Astrocyte of the spinal cord (primary cell): ENCODE measurements at regions not wholly inside any gene's neighbourhood (a gene's known extent, or its start where the extent isn't known, plus 50 kb on each side); places are given as distances from the start of the nearest gene placed in this dataset.
"Not testable (repeated sequence)": the region's sequence is repeated elsewhere in the genome, so short reads cannot be mapped to it uniquely, and the experiment has no call there.

Experiments used
- DNase-seq: peaks from one replicate; pipeline ENCODE4 v3.0.0; 2011; ENCODE audit warnings: low read depth, low spot score
- H3K4me3 ChIP-seq: 2 replicates; pipeline ENCODE4 v1.5.1; 2011; ENCODE audit warnings: low read depth, mild to moderate bottlenecking, low read length, moderate library complexity
- in situ Hi-C: cut with HindIII; loops from 2 replicates; pipeline ENCODE4 v1.10.0; 2017; ENCODE audit warnings: low sequenced_read_pairs
- TF ChIP-seq, protein P1 (sequence below): IDR thresholded peaks from 2 replicates; pipeline ENCODE4 v1.5.1; 2012; ENCODE audit warnings: low read depth, mild to moderate bottlenecking, low read length, inconsistent platforms

GRCh38 chr2:7384773-7385349 is 467.6 kb downstream of the RNF144A start:
- H3K4me3 ChIP-seq: no peak overlapping the region
- no peak for DNase-seq
- in situ Hi-C loops: no loop called here
- TF ChIP-seq, protein P1, sequence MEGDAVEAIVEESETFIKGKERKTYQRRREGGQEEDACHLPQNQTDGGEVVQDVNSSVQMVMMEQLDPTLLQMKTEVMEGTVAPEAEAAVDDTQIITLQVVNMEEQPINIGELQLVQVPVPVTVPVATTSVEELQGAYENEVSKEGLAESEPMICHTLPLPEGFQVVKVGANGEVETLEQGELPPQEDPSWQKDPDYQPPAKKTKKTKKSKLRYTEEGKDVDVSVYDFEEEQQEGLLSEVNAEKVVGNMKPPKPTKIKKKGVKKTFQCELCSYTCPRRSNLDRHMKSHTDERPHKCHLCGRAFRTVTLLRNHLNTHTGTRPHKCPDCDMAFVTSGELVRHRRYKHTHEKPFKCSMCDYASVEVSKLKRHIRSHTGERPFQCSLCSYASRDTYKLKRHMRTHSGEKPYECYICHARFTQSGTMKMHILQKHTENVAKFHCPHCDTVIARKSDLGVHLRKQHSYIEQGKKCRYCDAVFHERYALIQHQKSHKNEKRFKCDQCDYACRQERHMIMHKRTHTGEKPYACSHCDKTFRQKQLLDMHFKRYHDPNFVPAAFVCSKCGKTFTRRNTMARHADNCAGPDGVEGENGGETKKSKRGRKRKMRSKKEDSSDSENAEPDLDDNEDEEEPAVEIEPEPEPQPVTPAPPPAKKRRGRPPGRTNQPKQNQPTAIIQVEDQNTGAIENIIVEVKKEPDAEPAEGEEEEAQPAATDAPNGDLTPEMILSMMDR: no peak

DNA sequence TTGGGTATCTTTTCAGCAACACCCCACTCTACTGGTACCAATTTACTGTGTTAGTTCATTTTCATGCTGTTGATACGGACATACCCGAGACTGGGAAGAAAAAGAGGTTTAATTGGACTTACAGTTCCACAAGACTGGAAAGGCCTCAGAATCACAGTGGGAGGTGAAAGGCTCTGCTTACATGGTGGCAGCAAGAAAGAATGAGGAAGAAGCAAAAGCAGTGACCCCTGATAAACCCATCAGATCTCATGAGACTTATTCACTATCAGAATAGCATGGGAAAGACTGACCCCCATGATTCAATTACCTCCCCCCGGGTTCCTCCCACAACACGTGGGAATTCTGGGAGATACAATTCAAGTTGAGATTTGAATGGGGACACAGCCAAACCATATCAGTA is 473.1 kb downstream of the RNF144A start:
- in situ Hi-C loops, DNase-seq, H3K4me3 ChIP-seq: not testable (repeated sequence)

DNA sequence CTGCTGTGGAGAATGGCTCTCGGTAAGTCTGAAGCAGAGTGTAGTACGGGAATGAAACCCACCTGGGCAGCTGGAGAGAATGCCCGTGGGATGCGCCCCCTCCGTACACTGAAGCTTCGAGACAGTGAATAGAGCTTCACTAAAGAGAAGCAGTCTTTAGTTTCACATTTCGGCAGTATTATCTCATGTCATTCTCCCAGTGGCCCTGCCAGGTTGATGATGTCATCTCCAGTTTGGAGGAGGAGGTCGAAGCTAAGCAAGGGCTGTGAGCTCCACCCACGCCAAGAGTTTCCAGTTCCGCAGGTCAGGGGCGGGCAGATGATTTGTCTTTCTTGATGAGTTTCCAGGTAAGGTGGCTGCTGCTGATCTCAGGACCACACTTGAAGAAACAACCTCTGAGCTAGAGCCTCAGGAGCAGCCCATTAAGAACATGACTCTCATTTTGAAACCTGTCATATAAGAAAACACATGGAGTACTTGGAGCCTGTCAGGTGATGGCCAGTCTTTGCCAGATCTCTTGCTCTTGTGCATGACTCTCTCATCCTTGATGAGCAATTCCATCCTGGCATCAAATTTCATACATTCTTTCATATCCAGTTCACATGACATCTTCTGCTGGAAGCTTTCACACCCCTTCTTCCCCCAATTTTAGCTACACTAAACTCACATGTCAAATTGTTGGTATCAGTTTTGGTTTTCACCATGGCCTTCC is 475.0 kb downstream of the RNF144A start:
- TF ChIP-seq, protein P1: no peak
- no peak overlapping the region for H3K4me3 ChIP-seq
- DNase-seq: no peak
- in situ Hi-C loops: no loop called here

DNA sequence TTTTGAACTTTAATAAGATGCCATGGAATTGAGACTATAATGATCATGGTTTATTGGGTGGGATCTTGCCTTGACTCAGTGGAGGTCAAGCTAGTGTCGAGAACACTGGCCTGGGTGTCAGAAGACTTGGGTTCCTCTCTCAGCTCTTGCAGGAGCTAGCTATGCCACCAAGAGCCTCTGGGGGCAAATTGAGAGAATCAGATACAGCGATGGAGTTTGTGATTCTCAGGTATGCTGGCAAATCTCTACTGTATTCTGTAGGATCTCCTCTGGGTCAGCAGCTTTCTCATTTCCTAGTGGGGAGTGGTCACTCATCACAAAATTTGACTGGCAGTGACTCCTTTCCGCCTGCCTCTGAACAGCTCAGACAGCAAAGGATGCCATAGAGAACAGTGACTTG is 477.0 kb downstream of the RNF144A start:
- H3K4me3 ChIP-seq: no peak overlapping the region
- TF ChIP-seq, protein P1: no peak
- DNase-seq: no peak
- in situ Hi-C loops: no loop called here

GRCh38 chr2:7400628-7401027 is 483.4 kb downstream of the RNF144A start:
- no peak overlapping the region for H3K4me3 ChIP-seq
- in situ Hi-C loops: no loop called here
- TF ChIP-seq, protein P1: no peak
- DNase-seq: no peak

DNA sequence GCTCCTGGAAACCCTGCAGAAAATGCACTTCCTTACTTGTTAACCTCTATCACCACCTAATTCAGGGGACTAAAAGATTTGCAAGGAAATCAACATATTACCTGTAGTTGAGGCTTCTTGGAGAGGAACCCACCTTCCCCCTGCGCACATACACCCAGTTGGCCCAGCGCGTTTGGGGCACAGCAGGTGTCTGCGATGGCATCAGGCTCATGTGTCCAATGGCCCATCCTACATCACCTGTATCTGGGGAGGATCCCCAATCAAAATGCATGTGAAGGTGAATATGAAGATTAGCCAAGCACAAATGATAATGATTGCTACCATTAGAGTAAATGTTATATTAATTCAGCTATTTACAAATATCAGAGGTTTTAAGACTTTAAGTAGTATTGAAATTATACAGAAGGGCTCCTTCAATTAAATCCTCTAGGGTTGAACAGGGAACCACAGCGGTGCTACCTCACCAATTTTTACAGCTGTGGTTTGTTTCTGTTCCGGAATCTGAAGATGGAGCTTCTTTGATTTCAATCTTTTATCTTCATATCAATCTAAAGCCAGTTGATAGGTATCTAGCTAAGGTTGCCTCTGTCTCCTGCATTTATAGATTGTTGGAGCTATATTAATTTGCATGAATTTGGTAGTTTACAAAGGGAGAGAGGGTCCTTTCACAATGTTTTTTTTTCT is 486.0 kb downstream of the RNF144A start:
- TF ChIP-seq, protein P1: no peak
- H3K4me3 ChIP-seq: no peak overlapping the region
- DNase-seq: no peak
- in situ Hi-C loops: no loop called here
